HG03575 (cell line): ENCODE measurements at regions not wholly inside any gene's neighbourhood (a gene's known extent, or its start where the extent isn't known, plus 50 kb on each side); places are given as distances from the start of the nearest gene placed in this dataset.

ENCODE experiments used
- ATAC-seq: cut with Tn5 transposase; IDR thresholded peaks from one replicate; pipeline ENCODE4 v1.9.1; 2021; ENCODE audit not compliant: unreplicated experiment, insufficient number of reproducible peaks, low FRiP score; ENCODE audit errors: extremely low read depth

GRCh38 chr5:143554187-143554717 lies 150.8 kb upstream of the NR3C1 start:
- no peak for ATAC-seq

DNA sequence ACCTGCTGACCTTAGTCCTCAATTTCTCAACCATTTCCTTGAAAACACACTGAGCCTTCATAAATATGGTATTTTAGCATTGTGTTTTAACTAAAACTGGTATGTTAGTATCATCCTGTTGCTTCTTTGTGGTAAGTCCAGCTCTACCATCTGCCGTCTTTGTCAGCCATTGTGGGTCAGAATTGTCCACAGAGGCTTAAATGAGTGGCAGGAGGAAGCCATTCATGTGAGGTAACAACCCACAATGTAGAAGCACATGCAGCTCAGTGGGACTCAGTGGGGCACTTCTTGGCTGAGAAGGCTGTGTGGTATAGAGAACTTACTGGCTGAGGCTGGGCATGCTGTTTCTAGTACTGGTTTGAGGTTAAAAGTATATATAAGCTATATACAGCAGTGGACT lies 149.2 kb upstream of the NR3C1 start:
- ATAC-seq = no peak

DNA sequence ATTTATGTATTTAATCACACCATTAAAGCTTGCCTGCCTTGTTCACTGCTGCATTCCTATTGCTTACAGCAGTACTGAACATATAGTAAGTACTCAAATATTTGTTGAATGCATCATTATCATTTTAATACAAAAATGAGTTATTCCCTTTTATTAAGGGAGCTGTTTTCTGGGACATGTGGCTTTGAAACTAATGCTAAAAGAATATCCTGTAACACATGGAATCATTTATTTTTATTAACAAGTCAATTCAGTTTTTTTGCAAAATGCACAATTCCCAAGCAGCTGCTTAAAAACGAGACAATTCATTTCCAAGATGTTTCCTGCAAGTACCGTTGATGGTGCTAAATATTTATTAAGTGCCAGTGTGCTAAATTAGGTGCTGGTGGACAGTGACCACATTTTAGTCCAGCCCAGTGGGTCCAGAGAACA lies 148.3 kb upstream of the NR3C1 start:
- ATAC-seq = no peak

GRCh38 chr5:143550986-143551630 lies 147.6 kb upstream of the NR3C1 start:
- ATAC-seq = no peak

DNA sequence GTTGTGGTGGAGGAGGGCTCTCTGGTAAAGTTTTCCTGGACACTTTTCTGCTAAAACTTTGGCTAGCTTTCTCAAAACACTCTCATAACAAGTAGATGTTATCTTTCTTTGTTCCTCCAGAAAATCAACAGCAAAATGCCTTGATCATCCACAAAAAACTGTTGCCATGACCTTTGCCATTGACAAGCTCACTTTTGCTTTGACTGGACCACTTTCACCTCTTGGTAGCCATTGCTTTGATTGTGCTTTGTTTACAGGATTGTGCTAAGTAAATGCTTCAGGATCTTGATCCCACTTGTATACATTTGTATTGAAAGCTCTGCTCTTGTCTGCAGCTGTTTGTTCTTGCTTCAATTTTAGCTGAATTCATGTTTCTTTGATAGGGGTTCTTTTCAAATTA lies 143.9 kb upstream of the NR3C1 start:
- no peak for ATAC-seq

DNA sequence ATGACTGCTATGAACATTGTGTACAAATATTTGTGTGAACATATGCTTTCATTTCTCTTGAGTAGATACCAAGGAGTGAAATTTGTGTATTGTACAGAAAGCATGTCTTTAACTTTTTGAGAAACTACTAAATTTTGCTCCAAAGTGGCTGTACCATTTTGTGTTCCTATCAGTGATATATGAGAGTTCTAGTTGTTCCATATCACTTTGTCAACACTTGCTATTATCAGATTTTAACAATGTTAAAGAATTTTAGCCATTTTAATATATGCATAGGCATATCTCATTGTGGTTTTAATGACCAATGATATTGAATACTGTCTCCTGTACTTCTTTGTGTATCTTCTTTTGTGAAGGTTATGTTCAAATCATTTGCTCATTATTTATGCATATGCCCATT lies 142.9 kb upstream of the NR3C1 start:
- no peak for ATAC-seq

GRCh38 chr5:143544606-143545005 lies 141.1 kb upstream of the NR3C1 start:
- ATAC-seq = no peak

DNA sequence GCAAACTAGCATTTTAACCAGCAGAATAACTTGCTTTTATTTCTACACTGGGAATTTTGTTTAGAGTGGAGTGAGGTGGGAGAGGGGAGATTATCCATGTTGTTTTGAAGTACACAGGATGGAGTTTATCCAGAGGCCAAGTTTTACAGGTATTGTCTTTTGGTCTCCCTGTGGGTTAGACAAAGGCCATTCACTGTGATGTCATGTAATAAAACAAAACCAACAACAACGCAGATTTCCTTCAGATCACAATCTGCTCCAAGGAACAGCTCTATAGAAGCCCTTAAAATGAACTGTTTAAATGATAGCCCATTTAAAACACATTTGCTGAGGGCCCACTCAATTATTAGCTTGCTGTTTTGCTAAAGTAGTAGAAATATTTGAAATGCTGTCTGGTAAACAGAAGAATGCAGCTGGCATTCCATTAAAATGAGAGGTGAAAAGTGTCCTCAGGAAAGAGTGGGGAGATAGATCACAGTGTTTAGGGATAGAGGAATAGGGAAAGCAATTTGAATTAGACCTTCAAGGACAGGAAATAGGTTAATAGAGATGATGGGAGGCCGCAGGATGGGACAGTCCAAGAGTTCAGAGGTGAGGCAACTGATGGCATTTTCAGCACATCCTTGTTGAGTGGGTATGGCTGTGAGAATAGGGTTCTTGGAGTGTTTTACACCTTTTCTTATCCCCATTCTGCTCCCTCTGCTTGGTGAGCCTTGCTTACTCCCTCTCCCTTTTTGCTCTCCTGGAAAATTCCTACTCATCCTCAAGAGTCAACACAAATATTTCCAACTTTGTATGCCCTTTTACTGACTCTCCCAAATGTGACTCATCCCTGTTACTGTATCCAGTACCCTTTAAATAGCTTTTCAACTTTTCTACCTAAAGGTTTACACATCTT lies 140.1 kb upstream of the NR3C1 start:
- no peak for ATAC-seq

DNA sequence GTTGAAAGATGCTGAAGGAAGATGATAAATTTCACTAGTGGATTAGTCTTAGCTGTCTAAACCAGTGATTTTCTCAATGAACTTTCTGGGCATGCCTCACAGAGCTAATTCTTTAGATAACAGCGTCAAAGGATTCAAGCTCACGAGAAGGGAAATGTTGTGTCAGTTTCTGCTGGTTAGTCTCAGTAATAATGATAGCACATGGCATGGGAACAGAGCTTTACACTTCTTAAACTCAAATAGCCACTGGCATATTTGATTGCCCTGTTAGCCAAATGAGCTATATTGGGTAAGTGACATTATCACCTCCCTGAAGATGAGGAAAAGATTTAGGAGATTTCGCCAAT lies 139.3 kb upstream of the NR3C1 start:
- ATAC-seq = no peak

DNA sequence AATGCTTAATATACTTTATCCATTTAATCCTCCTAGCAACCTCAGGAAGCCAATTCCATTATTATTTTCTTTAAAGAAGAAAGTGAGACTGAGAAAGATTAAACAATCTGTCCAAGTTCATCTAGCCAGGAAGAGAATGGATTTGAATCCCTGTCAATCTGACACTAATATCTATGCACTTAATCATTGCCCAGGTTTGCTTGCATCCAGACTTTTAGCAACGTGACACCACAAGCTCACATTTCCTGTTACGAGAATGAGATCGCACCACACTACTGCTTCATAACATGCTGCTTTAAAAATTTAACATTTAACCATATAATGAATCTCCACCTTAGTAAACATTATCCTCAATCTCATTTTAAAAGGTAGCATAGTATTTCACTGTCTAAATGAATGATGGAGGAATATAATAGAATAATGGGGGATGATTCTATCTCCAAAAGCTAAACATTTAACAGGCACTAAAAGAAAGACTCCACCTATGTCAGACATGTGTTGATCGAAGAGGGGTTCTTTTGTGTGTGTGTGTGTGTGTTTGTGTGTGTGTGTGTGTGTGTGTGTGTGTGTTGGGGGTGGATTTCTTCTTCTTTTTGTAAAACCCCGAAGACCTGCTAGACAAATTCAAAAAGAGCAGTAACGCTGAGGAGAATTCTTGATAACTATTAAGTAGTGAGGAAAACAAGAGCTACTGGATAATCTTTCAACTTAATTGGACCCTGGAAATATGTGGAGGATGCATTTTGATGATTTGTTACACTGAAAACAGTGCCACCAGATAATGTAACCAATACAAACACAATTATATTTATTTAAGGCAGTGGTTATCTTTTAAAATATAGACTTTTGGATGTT lies 138.7 kb upstream of the NR3C1 start:
- ATAC-seq = no peak

DNA sequence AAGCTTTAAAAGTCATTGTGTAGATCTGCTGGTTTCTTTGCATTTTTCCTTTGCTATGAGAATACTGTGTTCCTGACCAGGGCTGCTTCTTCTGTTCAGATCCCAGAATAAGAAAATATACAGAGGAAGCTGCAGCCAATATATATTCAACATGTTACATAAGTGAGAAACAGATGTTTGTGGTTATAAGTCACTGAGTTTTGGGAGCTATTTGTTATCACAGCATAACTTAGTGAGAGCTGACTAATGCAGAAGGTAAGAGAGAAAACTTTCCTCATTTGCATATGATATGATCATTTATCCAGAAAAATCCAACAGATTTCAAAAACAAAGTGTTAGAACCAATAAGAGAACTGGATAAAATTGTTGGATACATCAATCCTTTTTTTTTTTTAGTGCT lies 136.3 kb upstream of the NR3C1 start:
- no peak for ATAC-seq

DNA sequence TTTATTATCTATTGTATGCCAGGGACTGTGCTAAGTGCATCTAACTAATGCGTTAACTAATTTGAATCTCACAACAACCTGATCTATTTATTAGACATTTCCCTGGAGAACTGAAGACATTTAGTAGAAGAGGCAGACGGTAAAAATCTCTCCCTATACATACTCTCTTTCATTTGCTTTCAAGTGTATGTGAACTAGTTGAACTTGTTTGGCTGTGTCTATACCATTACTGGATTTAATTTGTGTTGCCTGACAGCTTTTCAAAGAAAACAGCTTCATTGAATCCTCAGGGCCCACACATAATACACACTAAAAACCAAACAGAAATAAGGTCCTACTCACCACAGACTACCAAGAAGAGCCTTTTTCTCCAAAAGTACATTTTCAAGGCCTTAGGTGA lies 133.6 kb upstream of the NR3C1 start:
- no peak for ATAC-seq

- no peak for ATAC-seq
These were observed 132.9 kb upstream of the NR3C1 start for GRCh38 chr5:143536364-143536763.

- no peak for ATAC-seq
These were observed 131.3 kb upstream of the NR3C1 start for GRCh38 chr5:143534761-143535154.

DNA sequence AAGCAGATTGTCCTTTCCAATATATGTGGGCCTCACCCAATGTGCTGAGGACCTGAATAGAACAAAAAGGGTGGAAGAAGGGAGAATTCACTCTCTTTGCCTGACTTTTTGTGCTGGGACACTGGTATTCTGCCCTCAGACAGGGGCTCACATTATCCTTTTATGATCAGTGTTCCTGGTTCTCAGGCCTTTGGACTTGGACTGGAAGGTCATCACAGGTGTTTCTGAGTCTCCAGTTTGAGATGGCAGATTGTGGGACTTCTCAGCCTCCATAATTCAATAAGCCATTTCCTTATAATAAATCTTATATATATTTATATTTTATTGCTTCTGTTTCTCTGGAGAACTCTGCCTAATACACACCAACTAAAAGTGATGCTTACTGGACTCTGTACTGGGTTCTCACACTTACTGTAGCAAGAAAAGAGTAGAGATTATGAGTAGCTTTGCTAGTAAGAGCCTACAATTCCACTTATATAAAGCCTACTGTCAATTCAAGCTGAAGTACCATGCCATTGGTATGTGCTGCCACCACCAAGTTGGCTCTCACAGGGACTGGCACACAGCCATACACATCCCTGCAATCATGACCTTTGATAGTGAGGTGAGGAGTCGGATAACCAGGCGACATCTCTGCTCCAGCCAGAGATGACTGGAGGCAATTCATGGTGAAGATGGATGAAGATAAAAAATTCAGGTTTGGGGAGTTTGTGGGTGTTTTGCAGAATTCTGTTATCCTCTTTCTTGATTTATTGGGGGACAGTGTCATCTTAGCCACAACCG lies 130.7 kb upstream of the NR3C1 start:
- no peak for ATAC-seq

GRCh38 chr5:143533475-143533874 lies 130.0 kb upstream of the NR3C1 start:
- ATAC-seq = no peak

- ATAC-seq = no peak
These were observed 124.3 kb upstream of the NR3C1 start for GRCh38 chr5:143527808-143528207.

DNA sequence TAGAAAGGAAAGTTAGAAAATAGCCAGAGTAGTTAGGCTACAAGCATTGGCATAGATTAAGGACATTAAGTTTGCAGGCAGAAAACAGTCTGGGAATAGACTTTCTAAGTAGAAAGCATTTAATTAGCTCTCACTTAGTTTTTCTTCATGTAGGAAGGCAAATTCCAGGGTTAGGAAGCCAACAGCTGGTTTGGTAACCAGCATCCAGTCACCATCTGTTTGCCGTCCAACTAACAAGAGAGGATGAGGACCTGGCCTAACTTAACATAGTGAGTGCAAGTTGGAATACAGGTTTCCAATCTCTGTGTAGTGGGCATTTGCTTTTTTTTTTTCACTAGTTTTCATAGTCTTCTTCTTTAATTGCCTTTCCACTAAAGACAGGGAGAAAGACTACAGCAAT lies 121.7 kb upstream of the NR3C1 start:
- ATAC-seq = no peak
